ENCODE measurements at regions not wholly inside any gene's neighbourhood (a gene's known extent, or its start where the extent isn't known, plus 50 kb on each side); places are given as distances from the start of the nearest gene placed in this dataset.
A peak's percentile ranks its signal among the peaks of the same experiment; 100 is the strongest.
"Not testable (repeated sequence)": the region's sequence is repeated elsewhere in the genome, so short reads cannot be mapped to it uniquely, and the experiment has no call there.

DNA sequence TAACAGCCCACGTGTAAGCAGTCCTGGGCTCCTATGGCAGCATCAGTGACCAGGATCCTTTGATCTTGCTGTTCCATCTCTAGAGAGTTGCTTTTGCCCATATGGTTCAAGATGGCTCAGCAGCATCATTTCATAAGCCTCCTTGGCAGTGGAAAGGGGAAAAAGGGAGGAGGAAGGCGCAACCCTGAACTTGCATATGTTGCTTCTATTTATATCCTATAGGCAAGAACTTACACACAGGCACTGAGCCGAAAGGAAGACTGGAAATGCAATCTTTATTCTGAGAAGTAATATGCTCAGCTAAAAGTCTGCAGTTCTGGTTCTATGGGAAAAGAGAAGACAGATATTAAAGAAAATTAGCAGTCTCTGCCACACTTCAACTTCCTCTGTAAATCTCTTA lies 167.7 kb upstream of the PLXNC1 start:
- DNase-seq = no peak

DNA sequence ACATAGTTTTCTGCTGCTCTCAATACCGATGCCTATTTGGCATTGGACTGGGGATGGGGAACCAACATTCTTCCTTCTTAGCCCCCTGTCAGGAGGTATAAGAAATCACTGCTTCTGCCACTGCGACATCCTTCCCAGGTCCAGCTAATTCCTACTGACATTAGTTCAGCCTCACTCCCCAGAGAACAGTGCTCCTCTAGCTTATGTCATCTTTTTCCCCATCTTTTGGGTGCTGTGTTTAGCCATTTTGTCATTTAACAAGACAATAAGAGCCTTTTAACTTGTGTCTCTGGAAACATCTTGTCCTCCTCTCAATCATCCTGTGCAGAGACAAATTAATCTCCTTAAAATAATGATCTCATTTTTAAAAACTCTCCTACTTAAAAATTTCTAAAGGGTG lies 167.0 kb upstream of the PLXNC1 start:
- no peak for DNase-seq

DNA sequence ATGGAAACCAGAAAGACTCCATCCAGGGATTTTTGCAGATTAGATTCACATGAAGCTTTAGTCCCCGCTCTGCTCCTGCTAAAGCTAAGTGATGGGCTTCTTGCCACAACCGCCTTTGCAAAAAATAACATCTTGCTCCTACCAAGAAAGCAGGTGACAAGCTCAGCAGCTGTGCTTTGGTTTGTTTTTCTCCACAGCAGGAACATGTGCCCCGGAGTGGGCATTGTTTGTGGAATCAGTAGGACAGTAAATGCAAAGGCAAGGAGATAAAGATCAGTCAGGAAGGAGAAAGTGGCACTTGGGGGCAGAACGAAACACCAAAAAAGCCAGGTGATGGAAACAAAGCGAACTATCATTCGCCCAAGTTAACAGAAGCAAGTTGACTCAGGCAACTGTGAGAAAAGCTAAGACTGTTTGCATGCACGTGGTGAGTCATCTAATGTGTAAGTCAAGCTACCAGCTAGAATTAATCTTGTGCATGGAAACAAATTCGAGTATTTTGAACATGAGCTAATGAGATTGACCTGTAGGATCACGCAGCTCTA lies 165.5 kb upstream of the PLXNC1 start:
- DNase-seq = peak; percentile 33

DNA sequence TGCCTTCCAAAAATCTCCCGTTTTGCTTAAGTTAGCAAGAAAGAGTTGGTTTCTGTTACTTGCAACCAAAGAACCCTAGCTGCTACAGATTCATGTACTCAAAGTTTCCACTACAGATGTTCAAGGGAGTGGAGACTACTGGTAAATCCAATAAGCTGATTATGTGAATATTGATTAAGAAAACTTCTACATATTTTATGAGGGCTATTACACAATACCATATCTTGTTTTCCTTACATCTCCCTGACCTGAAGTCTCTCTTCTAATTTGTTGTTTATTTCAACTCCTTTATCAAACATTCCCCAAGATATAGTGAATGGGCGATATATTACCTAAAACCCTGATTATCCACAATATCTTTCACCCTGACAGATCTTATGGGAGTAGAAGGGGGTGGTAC lies 164.4 kb upstream of the PLXNC1 start:
- no peak for DNase-seq

DNA sequence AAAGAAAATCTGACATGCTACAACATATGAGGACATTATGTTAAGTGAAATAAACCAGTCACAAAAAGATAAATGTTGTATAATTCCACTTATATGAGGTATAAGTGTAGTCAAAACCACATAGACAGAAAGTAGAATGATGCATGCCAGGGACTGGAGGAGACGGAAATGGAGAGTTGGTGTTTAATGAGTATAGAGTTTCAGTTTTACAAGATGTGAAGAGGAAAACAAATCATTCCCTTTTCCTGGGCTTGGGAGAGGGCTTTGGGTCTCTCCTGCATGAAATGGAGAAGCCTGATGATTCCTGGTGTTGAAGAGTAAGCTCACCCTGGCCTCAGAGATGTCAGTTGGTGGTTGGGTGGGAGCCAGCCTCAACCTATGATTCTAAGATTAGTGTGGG lies 158.4 kb upstream of the PLXNC1 start:
- no peak for DNase-seq

DNA sequence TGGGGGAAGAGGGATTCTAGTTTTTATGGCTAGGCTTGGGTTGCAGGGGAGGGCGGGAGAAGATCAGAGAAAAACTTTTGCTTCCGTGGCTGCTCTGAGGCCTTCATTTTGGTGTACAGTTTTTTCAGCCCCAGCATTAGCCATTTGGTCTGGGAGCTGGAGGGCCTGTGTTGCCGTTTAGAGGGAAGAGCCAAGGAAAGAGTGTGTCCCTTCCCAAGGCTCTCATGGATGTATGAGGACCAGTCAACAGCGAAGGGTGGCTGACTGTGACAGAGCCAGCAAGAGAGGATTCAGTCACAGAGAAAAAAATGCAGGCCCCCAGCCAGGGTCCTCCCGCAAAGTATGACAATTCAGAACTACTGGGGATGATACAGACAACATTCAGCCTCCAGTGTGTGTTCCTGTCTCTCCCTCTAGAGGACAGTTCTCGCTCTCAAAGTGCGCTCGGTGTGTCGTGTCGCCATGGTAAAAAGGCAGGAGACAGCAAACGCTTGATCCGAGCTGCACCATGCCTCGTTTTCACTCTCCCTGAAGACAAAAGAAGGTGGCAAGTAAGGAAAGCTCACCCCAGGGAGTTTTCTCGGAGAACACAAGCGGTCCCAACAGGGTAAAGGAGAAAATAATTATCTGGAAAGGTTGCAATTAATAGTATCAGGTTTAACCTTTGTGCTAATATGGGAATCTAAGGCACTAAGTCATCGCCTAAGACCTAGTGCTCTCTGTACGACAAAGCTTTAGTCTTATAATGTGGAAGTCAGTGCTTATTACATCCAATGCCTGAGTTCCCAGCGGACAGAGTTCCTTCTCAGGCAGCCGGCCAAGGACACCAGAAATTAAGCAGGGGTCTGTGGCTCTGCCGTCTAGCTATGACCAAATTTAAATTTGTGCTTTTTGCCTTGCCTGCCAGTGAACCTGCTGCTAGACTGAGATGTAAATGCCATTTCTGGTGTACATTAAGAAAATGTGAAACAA lies 157.3 kb upstream of the PLXNC1 start:
- DNase-seq = peak; percentile 32

DNA sequence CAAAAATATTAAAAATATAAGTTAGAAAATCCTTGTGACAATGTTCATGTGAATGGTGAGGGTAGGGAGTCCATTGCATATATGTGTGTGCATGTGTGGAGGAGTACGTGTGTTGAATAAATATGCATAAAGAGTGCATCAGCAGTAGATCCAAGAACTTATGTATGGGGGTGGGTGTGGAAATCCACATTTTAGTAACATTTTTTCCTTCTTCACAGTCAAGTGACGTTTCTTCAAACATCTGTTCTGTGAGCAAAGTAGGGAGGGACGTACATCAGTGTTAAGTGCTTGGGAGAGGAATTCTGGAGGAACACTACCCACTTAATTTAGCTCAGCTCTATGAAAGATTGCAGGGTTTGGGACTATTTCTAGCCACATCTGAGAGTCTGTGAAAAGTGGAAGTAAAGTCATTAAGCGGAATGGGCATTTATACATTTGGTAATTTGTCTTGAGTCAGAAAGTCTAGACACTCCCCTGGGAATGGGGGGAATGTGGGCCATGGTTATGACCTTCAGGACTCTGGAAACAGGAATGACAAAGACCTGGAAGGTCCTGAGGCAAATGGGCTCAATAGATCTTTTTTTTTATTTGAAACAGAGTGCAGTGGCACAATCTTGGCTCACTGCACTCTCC lies 156.4 kb upstream of the PLXNC1 start:
- DNase-seq = no peak

DNA sequence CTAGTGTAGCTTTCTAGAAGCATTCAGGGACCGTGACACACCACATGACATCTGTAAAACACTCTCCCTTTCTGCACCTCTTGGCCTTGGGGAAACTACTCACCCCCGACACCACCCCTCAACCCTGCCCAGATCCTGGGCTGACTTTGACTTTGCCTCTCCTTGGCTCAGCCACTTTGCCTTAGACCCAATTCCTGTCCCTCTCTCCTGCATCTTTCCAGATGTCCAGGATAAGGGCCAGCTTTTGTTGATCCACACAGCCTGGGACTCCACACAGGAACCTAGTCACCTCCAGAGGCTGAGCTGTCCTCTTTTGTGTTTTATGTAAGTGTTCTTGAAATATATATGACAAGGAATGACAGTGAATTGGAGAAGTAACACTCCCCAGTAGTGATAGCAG lies 153.7 kb upstream of the PLXNC1 start:
- DNase-seq = no peak

DNA sequence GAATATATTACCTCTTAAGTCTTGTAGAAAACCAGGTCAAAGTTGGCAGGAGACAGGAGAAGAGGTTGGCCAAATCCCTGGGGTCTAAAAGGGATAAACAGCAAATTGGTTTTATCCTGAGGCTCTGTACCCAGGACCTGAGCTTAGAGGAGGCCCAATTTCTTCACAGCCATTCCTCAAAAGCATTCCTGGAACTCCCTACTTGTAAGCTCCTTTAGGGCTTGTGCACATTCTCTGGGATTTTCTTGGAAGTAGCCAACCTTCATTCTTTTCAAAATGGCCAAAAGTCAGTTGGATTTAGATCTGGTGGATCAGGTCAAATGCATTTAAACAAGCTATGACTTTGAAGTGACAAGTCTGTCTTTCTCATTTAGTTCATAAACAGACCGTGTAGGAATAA lies 152.1 kb upstream of the PLXNC1 start:
- DNase-seq = no peak

DNA sequence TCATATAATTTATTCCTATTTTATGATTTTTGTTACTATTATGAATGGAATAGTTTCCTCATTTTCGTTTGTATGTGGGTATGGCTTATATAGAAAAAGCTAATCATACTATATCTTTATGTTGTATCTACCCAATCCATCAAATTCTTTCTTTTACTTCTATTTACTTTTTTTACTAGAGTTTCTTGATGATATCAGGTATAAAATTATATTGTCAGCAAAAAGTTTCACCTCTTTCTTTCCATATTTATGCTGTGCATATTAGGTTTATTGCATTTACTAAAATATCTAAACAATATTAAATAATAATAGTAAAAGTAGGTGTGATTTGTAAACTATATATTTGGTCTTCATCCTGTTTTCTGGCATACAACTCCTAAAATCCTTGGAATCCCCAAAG lies 146.7 kb upstream of the PLXNC1 start:
- no peak for DNase-seq

DNA sequence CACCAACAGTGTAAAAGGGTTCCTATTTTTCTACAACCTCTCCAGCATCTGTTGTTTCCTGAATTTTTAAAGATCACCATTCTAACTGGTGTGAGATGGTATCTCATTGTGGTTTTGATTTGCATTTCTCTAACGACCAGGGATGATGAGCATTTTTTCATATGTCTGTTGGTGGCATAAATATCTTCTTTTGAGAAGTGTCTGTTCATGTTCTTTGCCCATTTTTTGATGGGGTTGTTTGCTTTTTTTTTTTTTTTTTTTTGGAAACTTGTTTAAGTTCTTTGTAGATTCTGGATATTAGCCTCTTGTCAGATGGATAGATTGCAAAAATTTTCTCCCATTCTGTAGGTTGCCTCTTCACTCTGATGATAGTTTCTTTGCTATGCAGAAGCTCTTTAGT lies 145.5 kb upstream of the PLXNC1 start:
- DNase-seq = not testable (repeated sequence)

DNA sequence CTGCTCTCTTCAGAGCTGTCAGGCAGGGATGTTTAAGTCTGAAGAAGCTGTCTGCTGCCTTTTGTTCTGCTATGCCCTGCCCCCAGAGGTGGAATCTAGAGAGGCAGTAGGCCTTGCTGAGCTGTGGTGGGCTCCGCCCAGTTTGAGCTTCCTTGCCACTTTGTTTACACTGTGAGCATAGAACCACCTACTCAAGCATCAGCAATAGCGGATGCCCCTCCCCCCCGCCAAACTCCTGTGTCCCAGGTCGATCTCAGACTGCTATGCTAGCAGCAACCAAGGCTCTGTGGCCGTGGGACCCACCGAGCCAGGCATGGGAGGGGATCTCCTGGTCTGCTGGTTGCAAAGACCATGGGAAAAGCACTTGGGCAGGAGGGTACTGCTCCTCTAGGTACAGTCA lies 140.5 kb upstream of the PLXNC1 start:
- peak; percentile 16 for DNase-seq

DNA sequence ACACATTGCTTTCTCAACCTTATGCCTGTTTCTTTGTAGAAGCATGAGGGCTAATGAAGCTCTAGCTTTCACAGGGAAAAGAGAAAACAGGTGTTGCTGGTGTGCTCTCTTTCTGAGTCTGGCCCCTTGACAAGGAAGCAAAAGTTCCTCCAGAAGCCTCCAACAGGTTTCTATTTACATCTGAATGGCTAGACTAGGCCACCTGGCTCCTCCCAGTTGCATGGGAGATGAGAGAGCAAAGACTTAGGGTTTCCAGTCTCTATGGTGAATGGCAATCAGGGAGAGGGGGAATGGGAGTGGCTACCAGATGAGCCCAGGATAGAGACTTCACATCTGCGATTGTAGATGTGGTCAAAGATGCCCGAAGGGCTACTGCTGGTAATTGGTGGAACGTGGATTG lies 138.1 kb upstream of the PLXNC1 start:
- DNase-seq = no peak

DNA sequence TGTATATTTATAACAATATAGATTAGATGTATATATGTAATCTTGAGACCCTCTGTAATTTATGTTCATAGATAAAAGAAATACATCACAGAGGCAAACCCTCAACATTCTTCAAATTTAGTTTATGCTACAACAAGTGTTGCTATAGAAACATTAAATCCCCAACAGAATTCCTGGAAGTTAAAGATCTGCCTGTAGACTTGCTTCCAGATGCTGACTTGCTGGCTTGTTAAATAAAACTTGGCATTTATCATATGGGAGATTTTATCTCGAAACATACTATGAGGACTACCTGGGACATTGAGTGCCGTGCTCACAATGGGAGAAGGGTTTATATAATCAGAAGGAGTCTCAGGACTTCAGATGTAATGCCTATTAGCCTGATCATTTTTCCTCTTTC lies 136.3 kb upstream of the PLXNC1 start:
- DNase-seq = no peak

DNA sequence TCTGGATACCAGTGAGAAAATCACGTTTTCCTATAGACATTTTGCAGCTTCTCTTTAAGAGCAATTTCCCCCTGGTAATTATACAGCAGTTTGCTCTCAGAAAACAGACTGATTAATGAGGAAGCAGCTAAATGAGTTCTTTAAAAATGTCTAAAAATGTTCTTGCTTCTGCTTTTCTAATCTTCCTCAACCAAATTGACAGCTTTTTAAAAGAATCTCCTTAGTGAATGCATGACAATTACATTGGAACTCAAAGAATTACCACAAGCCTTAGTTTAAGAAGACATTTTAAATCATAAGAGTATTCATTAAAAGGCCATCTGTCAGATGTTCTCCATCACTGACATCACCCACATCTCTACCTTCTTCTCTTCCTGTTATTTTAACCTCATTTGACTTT lies 135.8 kb upstream of the PLXNC1 start:
- peak; percentile 56 for DNase-seq

DNA sequence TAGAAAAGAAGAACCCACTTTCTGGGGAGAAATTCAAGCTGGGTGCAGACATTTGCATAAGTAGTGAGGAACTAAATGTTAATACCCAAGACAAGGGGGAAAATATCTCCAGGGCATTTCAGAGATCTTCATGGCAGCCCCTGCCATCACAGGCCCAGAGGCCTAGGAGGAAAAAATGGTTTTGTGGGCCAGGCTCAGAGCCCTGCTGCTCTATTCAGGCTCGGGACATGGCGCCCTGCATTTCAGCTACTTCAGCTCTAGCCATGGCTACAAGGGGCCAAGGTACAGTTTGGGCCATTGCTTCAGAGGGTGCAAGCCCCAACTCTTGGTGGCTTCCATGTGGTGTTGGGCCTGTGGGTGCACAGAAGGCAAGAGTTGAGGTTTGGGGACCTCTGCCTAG lies 131.1 kb upstream of the PLXNC1 start:
- not testable (repeated sequence) for DNase-seq

DNA sequence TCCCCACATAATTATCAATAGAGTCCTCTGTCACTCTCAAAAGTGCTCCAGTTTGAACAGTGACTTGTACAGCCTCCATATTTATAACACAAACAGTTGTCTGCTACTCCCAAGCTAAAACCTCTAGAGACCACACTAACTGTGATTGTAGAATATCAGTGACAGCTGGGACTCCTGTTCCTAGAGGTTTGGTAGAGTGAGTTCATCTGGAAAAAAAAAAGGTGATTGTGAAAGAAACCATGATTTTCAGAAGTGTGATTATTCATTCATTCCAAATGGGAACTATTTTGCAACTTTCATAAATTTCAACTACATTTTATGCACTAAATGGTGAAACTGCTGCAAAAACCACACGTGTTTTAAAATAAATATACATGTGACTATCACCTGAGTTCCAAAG lies 128.0 kb upstream of the PLXNC1 start:
- no peak for DNase-seq

DNA sequence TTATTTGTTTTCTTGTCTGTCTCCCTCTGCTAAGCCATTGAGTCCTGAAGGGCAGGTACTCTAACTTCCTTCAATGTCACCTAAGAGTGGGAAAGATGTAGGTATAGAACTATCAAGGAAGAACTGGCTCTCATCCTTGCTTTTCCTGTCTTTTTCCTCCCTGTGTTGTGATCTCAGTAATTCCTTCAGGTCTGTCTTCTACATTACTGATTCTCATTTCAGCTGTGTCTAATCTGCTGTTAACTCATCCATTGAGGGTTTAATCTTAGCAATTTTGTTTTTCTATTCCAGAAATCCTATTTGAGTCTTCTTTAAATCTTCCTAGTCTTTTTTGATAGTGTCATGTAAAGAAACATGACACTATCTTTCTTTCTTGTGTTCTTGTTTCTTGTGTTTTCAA lies 124.5 kb upstream of the PLXNC1 start:
- DNase-seq = no peak

DNA sequence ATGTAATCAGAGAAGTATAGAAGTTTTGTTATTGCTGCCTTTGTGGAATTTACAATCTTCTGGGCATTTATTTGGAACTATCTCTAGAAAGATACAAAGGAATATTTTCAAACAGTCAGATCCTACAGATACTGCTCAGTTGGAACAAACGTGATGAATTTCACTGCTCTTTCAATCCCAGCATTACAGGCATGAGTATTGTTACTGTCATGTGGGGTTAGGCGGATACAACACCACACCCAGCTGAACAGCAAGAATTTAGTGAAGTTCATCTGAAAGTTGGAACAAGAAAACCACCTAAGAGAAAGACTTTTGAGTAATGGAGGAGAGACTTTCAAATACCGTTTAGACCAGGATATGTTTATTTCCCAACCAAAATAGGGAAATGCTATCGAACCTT lies 123.3 kb upstream of the PLXNC1 start:
- no peak for DNase-seq

DNA sequence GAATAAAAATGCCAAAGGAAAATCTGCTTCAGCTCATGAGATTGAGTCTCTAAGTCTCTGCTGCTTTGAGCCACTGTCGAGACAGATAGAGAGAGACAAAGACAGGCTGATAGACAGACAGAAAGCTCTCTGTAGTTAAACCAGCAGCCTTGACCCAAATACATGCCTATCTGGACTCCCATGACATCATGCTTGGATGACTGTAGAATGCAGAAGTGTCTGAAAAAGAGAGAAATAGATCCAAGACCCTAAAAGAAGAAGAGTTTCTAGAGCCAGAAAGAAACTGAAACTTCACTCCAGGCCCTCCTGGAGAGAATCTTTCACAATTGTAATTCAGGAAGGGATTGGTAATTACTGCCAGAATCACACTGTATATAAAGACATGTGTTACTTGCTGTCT lies 122.6 kb upstream of the PLXNC1 start:
- peak; percentile 16 for DNase-seq

DNA sequence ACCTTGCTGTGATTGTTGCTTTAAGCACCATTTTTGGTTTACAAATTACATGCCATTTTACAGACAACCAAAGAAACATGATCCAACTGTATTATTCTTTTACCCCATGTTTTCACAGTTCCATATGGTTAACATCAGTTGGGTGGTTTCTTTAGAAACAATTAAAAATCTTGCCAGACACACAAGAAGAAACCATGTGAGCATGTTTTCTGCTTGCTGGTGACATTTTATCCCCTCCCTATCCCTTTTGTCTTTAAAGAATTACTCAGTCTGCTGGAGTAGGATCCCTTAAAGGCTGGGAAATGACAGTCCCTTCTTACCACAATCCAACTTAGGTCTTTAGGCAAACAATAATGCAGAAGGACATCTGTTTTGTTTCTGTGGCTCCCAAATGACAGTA lies 121.8 kb upstream of the PLXNC1 start:
- DNase-seq = no peak

DNA sequence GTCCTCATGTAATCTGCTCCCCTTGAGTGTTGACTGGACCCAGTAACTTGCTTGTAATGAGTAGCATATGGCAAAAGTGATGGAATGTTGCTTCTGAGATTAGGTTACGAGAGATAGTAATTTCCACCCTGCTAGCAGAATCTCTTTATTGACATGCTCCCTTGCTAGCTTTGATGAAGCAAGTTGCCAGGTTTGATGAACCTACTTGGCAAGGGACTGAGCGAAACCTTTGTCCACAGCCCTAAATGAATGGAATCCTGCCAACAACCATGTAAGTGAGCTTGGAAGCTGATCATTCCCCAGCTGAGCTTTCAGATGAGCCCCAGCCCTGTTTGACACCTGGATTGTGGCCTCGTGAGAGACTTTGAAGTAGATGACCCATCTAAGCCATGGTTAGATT lies 120.8 kb upstream of the PLXNC1 start:
- DNase-seq = no peak

DNA sequence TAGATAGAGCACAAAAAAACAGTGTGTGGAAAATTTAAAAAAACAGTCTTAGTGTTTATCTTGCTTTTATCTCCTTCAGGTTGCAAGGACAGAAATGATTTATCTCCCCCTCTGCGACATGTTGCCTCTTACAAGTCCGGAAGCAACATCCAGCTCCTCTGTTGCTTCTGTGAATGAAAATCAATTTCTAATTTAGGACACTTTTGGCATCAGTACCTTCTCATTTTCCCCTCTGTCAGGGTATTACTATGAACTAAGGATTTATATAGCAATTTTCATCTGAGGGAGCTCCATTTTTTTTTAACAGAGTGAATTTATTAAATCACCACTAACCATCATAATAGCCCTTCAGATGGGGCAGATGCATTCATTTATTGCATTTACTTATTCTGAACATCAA lies 116.6 kb upstream of the PLXNC1 start:
- DNase-seq = no peak

DNA sequence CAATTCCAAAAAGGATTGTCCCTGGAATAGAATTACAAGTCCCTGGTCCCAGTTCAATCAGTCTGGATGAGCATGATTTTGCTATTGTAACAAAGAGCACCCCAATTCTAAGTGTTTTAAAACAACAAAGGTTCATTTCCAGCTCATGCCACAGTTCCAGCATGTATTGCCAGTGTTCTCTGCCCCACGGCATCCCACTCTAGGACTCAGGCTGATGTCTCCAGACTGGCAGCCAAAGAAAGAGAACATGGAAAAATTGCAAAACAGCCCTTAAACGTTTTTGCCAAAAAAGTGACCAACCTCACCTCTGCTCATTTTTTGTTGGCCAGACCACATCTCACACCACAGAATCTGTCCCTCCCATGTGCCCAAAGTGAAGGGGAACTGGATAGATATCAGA lies 116.0 kb upstream of the PLXNC1 start:
- DNase-seq = no peak
